GM12878 (cell line): ENCODE measurements at regions not wholly inside any gene's neighbourhood (a gene's known extent, or its start where the extent isn't known, plus 50 kb on each side); places are given as distances from the start of the nearest gene placed in this dataset.

Experiments
- ATAC-seq: fragments of 200-7000 bp; cut with Tn5 transposase; 3 replicates; pipeline ENCODE4 v1.9.1; 2020; ENCODE audit warnings: mild to moderate bottlenecking, moderate library complexity
- BruUV-seq: library from RNA; stranded (reverse); fragments of 400-500 nt; replicated peaks from 2 replicates; lab custom pipeline; 2021; lab: Mats Ljungman, UMichigan
- CTCF ChIA-PET: fragments of 300-600 bp; sonication (Branson Sonifier 250); formaldehyde crosslinking; extraction: SDS; loops from one replicate; lab custom pipeline; 2021; ENCODE audit warnings: inconsistent platforms; lab: Yijun Ruan, JAX
- POLR2A ChIA-PET: fragments of 350-600 bp; formaldehyde crosslinking; extraction: SDS; loops from one replicate; lab custom pipeline; 2021; ENCODE audit warnings: inconsistent platforms; lab: Charles Lee
- RAD21 ChIA-PET: fragments of 300-600 bp; sonication (Branson Sonifier 250); formaldehyde crosslinking; loops from one replicate; lab custom pipeline; 2023; ENCODE audit warnings: antibody characterized with exemption; ENCODE audit not compliant: unreplicated experiment; lab: Charles Lee
- SMC1A ChIA-PET: fragments of 300-600 bp; sonication (Branson Sonifier 250); formaldehyde crosslinking; loops from one replicate; lab custom pipeline; 2023; ENCODE audit not compliant: unreplicated experiment, uncharacterized antibody; lab: Charles Lee
- DNase-seq: peaks from one replicate; pipeline ENCODE4 v3.0.0-alpha.2; 2011; ENCODE audit warnings: low read depth, low spot score
- FAIRE-seq: peaks from 3 replicates; lab custom pipeline; 2011; peaks lifted over from hg19 to GRCh38; lab: Jason Lieb, UNC
- H2AFZ ChIP-seq: 2 replicates; pipeline ENCODE4 v1.6.0; 2011; ENCODE audit warnings: low read depth, low read length, control low read depth; ENCODE audit not compliant: control insufficient read depth
- H3K27ac ChIP-seq: 2 replicates; pipeline ENCODE4 v1.5.1; 2011; ENCODE audit warnings: control low read depth; ENCODE audit not compliant: control insufficient read depth, insufficient read depth
- H3K27me3 ChIP-seq, 2 experiments: replicated peaks in 1 of 2; 2 replicates each; pipeline versions ENCODE4 v1.6.0 to v1.6.1; 2011; ENCODE audit warnings: low read length in 1 of 2; ENCODE audit not compliant: control insufficient read depth in 2 of 2, insufficient read depth in 2 of 2
- H3K36me3 ChIP-seq, 2 experiments: 2 replicates each; pipeline ENCODE4 v1.5.1; 2011; ENCODE audit warnings: low read length in 1 of 2; ENCODE audit not compliant: control insufficient read depth in 2 of 2, insufficient read depth in 2 of 2
- H3K4me1 ChIP-seq: 2 replicates; pipeline ENCODE4 v1.6.1; 2011; ENCODE audit warnings: mild to moderate bottlenecking, low read length, moderate library complexity, mixed read lengths; ENCODE audit not compliant: control insufficient read depth, insufficient read depth
- H3K4me2 ChIP-seq: 2 replicates; pipeline ENCODE4 v1.6.0; 2011; ENCODE audit warnings: control low read depth; ENCODE audit not compliant: control insufficient read depth, insufficient read depth
- H3K4me3 ChIP-seq: fragments of 200-600 bp; sonication (generic); 2 replicates; pipeline ENCODE4 v1.5.1; 2016
- H3K79me2 ChIP-seq: 2 replicates; pipeline ENCODE4 v1.6.0; 2011; ENCODE audit warnings: low read length; ENCODE audit not compliant: control insufficient read depth, insufficient read depth
- H3K9ac ChIP-seq: 2 replicates; pipeline ENCODE4 v1.8.0; 2011; ENCODE audit warnings: low read length, control low read depth, mixed read lengths; ENCODE audit not compliant: control insufficient read depth, insufficient read depth
- H3K9me3 ChIP-seq: replicated peaks from 3 replicates; pipeline ENCODE4 v1.5.1; 2011; ENCODE audit warnings: mild to moderate bottlenecking, low read length; ENCODE audit not compliant: control insufficient read depth, insufficient read depth
- H4K20me1 ChIP-seq: 2 replicates; pipeline ENCODE4 v1.6.0; 2011; ENCODE audit not compliant: control insufficient read depth, insufficient read depth
- EZH2 ChIP-seq: IDR thresholded peaks from 2 replicates; pipeline ENCODE4 v1.6.1; 2012; ENCODE audit warnings: low read depth, mild to moderate bottlenecking, control low read depth, inconsistent platforms, low read length, borderline replicate concordance; ENCODE audit not compliant: control insufficient read depth
- FOXM1 ChIP-seq: IDR thresholded peaks from 2 replicates; pipeline ENCODE4 v1.6.1; 2012; ENCODE audit warnings: low read depth, mild to moderate bottlenecking, inconsistent platforms, low read length, moderate library complexity
- RAD21 ChIP-seq: IDR thresholded peaks from 2 replicates; pipeline ENCODE4 v1.6.1; 2011; ENCODE audit warnings: mild to moderate bottlenecking, low read depth, low read length, moderate library complexity; ENCODE audit not compliant: insufficient read depth
- SIX5 ChIP-seq: IDR thresholded peaks from 2 replicates; pipeline ENCODE4 v1.6.1; 2011; ENCODE audit warnings: mild to moderate bottlenecking, low read depth, low read length, moderate library complexity; ENCODE audit not compliant: severe bottlenecking
- SMC3 ChIP-seq: IDR thresholded peaks from 2 replicates; pipeline ENCODE4 v1.6.1; 2011; ENCODE audit warnings: low read length, improper control_type of control experiment, borderline replicate concordance
- YY1 ChIP-seq: IDR thresholded peaks from 2 replicates; pipeline ENCODE4 v1.6.1; 2011; ENCODE audit warnings: low read depth, mild to moderate bottlenecking, low read length
- WGBS: methylation state at CpG from one replicate; pipeline ENCODE4 v1.1.6; 2016; ENCODE audit warnings: low lambda C conversion rate; ENCODE audit not compliant: insufficient replicate concordance, insufficient coverage; ENCODE audit errors: missing lambda C conversion rate; 5-methylcytosine and 5-hydroxymethylcytosine counted together
- in situ Hi-C: fragments of 300-500 bp; cut with MboI; formaldehyde crosslinking; loops from 9 replicates; pipeline ENCODE4 v1.14.3; 2018; ENCODE audit warnings: mixed read lengths
- intact Hi-C: fragments of 100-400 bp; cut with micrococcal nuclease; formaldehyde crosslinking; loops from one replicate; pipeline ENCODE4 v1.14.2; 2022; ENCODE audit not compliant: unreplicated experiment
- TF ChIP-seq, protein P1 (sequence below): IDR thresholded peaks from 2 replicates; pipeline ENCODE4 v1.6.1; 2012; ENCODE audit warnings: low read depth, low read length, improper control_type of control experiment
- TF ChIP-seq, protein P2 (sequence below), 3 experiments: IDR thresholded peaks in 2 of 3; conservative IDR thresholded peaks in 1 of 3; 2 replicates each; pipeline ENCODE4 v1.5.1; 2011; ENCODE audit warnings: low read depth in 3 of 3, low read length in 3 of 3, mild to moderate bottlenecking in 3 of 3, control low read depth in 2 of 3, moderate library complexity in 2 of 3, inconsistent platforms in 1 of 3, mixed read lengths in 1 of 3; ENCODE audit not compliant: control insufficient read depth in 2 of 3, insufficient read depth in 1 of 3; ENCODE audit errors: extremely low read depth in 1 of 3
- TF ChIP-seq, protein P3 (sequence below): fragments of 150-350 bp; IDR thresholded peaks from 2 replicates; pipeline ENCODE4 v1.6.1; 2016; ENCODE audit warnings: low read depth, low read length

DNA sequence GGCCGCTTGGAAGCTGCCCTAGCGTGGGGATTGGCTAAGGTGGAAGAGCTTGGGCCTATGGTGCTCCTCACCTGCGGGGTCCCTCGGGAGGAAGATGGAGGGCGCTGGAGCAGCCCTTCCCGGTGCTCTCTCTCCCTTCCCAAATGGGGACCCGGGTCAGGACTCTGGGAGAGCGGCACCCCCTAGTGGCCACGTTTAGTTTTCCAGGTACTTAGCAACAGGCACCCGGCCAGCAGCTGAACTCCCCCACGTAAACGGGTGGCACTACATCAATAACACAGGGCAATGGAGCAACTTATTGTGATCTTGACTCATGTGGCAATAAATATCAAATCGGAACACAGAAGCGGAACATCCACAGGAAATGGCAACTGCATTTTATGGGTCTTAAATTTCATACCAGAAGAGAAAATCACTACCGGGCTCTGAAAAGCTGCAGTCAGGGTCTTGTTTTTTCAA is 316.6 kb downstream of the AGTPBP1 start:
- no peaks in the 10 kb centered on the region for H3K36me3 ChIP-seq
- no peaks in the 10 kb centered on the region for H3K27me3 ChIP-seq
- CTCF ChIA-PET = interaction anchor here (0.6 to 4.2 kb wide), 17 partner anchors 8 to 1029 kb away, joined by 3 to 25 read pairs (median 3); no protein-coding TSS in a partner anchor
- POLR2A ChIA-PET = no interaction called here
- no peak overlapping the region for H3K27ac ChIP-seq
- no peaks in the 10 kb centered on the region for H3K79me2 ChIP-seq
- TF ChIP-seq RAD21 (peak; percentile 69), SMC3 (peak; percentile 52), SIX5 (no peak), EZH2 (no peak), YY1 (peak; percentile 41; the same call in 1 of the 2 replicates), FOXM1 (no peak)
- TF ChIP-seq, protein P1, sequence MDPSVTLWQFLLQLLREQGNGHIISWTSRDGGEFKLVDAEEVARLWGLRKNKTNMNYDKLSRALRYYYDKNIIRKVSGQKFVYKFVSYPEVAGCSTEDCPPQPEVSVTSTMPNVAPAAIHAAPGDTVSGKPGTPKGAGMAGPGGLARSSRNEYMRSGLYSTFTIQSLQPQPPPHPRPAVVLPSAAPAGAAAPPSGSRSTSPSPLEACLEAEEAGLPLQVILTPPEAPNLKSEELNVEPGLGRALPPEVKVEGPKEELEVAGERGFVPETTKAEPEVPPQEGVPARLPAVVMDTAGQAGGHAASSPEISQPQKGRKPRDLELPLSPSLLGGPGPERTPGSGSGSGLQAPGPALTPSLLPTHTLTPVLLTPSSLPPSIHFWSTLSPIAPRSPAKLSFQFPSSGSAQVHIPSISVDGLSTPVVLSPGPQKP = no peak
- TF ChIP-seq, protein P2, sequence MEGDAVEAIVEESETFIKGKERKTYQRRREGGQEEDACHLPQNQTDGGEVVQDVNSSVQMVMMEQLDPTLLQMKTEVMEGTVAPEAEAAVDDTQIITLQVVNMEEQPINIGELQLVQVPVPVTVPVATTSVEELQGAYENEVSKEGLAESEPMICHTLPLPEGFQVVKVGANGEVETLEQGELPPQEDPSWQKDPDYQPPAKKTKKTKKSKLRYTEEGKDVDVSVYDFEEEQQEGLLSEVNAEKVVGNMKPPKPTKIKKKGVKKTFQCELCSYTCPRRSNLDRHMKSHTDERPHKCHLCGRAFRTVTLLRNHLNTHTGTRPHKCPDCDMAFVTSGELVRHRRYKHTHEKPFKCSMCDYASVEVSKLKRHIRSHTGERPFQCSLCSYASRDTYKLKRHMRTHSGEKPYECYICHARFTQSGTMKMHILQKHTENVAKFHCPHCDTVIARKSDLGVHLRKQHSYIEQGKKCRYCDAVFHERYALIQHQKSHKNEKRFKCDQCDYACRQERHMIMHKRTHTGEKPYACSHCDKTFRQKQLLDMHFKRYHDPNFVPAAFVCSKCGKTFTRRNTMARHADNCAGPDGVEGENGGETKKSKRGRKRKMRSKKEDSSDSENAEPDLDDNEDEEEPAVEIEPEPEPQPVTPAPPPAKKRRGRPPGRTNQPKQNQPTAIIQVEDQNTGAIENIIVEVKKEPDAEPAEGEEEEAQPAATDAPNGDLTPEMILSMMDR (IDR thresholded peaks at IDR 0.05 in 2 of 3, conservative IDR thresholded peaks at IDR 0.05 in 1 of 3; ENCODE audit: control insufficient read depth in 2 of 3, extremely low read depth in 1 of 3, insufficient read depth in 1 of 3, low read depth in 3 of 3, low read length in 3 of 3) = peak; percentile 61 to 68 (median 66)
- TF ChIP-seq, protein P3, sequence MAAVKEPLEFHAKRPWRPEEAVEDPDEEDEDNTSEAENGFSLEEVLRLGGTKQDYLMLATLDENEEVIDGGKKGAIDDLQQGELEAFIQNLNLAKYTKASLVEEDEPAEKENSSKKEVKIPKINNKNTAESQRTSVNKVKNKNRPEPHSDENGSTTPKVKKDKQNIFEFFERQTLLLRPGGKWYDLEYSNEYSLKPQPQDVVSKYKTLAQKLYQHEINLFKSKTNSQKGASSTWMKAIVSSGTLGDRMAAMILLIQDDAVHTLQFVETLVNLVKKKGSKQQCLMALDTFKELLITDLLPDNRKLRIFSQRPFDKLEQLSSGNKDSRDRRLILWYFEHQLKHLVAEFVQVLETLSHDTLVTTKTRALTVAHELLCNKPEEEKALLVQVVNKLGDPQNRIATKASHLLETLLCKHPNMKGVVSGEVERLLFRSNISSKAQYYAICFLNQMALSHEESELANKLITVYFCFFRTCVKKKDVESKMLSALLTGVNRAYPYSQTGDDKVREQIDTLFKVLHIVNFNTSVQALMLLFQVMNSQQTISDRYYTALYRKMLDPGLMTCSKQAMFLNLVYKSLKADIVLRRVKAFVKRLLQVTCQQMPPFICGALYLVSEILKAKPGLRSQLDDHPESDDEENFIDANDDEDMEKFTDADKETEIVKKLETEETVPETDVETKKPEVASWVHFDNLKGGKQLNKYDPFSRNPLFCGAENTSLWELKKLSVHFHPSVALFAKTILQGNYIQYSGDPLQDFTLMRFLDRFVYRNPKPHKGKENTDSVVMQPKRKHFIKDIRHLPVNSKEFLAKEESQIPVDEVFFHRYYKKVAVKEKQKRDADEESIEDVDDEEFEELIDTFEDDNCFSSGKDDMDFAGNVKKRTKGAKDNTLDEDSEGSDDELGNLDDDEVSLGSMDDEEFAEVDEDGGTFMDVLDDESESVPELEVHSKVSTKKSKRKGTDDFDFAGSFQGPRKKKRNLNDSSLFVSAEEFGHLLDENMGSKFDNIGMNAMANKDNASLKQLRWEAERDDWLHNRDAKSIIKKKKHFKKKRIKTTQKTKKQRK = no peak
- no peaks in the 10 kb centered on the region for H4K20me1 ChIP-seq
- RAD21 ChIA-PET = interaction anchor here (0.6 to 1.5 kb wide), 7 partner anchors 45 to 1028 kb away, joined by 3 to 11 read pairs (median 3); no protein-coding TSS in a partner anchor
- no peak overlapping the region for H3K4me2 ChIP-seq
- ATAC-seq (peak; percentile 87), DNase-seq (no peak), FAIRE-seq (no peak)
- intact Hi-C loops = loop anchor here (1.0 to 5.0 kb wide), 2 partner anchors 187 to 1028 kb away; no protein-coding TSS in a partner anchor
- in situ Hi-C loops = loop anchor here (10.0 kb wide), 1 partner anchor 1020 kb away; no protein-coding TSS in a partner anchor
- WGBS = 19% methylated on average over 15 of the region's 15 CpGs
- BruUV-seq = no TSS peak
- H3K4me3 ChIP-seq = no peak overlapping the region
- no peak overlapping the region for H3K9ac ChIP-seq
- H3K9me3 ChIP-seq = no peaks in the 10 kb centered on the region
- no peaks in the 10 kb centered on the region for H3K4me1 ChIP-seq
- H2AFZ ChIP-seq = no peak overlapping the region
- SMC1A ChIA-PET = interaction anchor here (0.8 to 2.4 kb wide), 6 partner anchors 9 to 1028 kb away, joined by 3 to 8 read pairs (median 4); no protein-coding TSS in a partner anchor
